ENCODE measurements at regions not wholly inside any gene's neighbourhood (a gene's known extent, or its start where the extent isn't known, plus 50 kb on each side); places are given as distances from the start of the nearest gene placed in this dataset.

- TF ChIP-seq ZNF384 (IDR thresholded peaks at IDR 0.05) (no peak), HDGF (IDR thresholded peaks at IDR 0.05; ENCODE audit: borderline replicate concordance) (no peak), FOXA1 (IDR thresholded peaks at IDR 0.05) (no peak), PKNOX1 (IDR thresholded peaks at IDR 0.05) (no peak)
These were observed 78.4 kb downstream of the LUZP4 start for GRCh38 chrX:115367951-115368350.
